GM10248 (cell line): ENCODE measurements at regions not wholly inside any gene's neighbourhood (a gene's known extent, or its start where the extent isn't known, plus 50 kb on each side); places are given as distances from the start of the nearest gene placed in this dataset.

ENCODE experiments used
- CTCF ChIA-PET: fragments of 300-600 bp; sonication (Branson Sonifier 250); formaldehyde crosslinking; extraction: SDS; loops from one replicate; lab custom pipeline; 2021; ENCODE audit warnings: antibody characterized with exemption; lab: Yijun Ruan, JAX
- POLR2A ChIA-PET: fragments of 350-650 bp; sonication (Branson Sonifier 250); formaldehyde crosslinking; extraction: SDS; loops from one replicate; lab custom pipeline; 2020; ENCODE audit warnings: antibody characterized with exemption; lab: Yijun Ruan, JAX
- DNase-seq: peaks from one replicate; pipeline ENCODE4 v3.0.0; 2012; ENCODE audit errors: extremely low spot score
- CTCF ChIP-seq: IDR thresholded peaks from 2 replicates; pipeline ENCODE4 v1.5.1; 2012; ENCODE audit warnings: mild to moderate bottlenecking, low read depth; ENCODE audit errors: extremely low read depth, missing control alignments, control extremely low read depth

- ChIA-PET CTCF (interaction anchor here (1.5 kb wide), 1 partner anchor 13 kb away, joined by 3 read pairs; no protein-coding TSS in a partner anchor), POLR2A (no interaction called here)
- no peak for TF ChIP-seq CTCF
- no peak for DNase-seq
These were observed 406.7 kb upstream of the CCL2 start for GRCh38 chr17:33848433-33848832.

GRCh38 chr17:33854596-33854995, 400.5 kb upstream of the CCL2 start:
- CTCF ChIA-PET: no interaction called here
- POLR2A ChIA-PET: no interaction called here
- no peak for DNase-seq
- TF ChIP-seq CTCF: no peak

- no peak for TF ChIP-seq CTCF
- no peak for DNase-seq
- POLR2A ChIA-PET: no interaction called here
- CTCF ChIA-PET: interaction anchor here (1.2 kb wide), 1 partner anchor 314 kb away, joined by 3 read pairs; no protein-coding TSS in a partner anchor
These were observed 397.0 kb upstream of the CCL2 start for GRCh38 chr17:33858121-33858520.

GRCh38 chr17:33858682-33859081, 396.4 kb upstream of the CCL2 start:
- ChIA-PET CTCF (interaction anchor here (2.1 kb wide), 1 partner anchor 26 kb away, joined by 7 read pairs; no protein-coding TSS in a partner anchor), POLR2A (no interaction called here)
- no peak for TF ChIP-seq CTCF
- DNase-seq: no peak

GRCh38 chr17:33862772-33863602, 392.1 kb upstream of the CCL2 start:
- DNase-seq: no peak
- ChIA-PET POLR2A (no interaction called here), CTCF (no interaction called here)
- no peak for TF ChIP-seq CTCF

- no peak for TF ChIP-seq CTCF
- DNase-seq: no peak
- ChIA-PET POLR2A (no interaction called here), CTCF (no interaction called here)
These were observed 390.3 kb upstream of the CCL2 start for GRCh38 chr17:33864758-33865229.
